Stimulated activated CD4-positive, alpha-beta T cell treated with anti-CD3 and anti-CD28 coated beads, Interleukin-1b, Interleukin-23, amount 100 ng/mL, for 48 hours (primary cell): ENCODE measurements at regions not wholly inside any gene's neighbourhood (a gene's known extent, or its start where the extent isn't known, plus 50 kb on each side); places are given as distances from the start of the nearest gene placed in this dataset.

ENCODE experiments used
- DNase-seq: peaks from one replicate; pipeline ENCODE4 v3.0.0-alpha.2; 2020

GRCh38 chr16:6110346-6110745 lies 1012.8 kb upstream of the EEF2KMT start:
- no peak for DNase-seq

DNA sequence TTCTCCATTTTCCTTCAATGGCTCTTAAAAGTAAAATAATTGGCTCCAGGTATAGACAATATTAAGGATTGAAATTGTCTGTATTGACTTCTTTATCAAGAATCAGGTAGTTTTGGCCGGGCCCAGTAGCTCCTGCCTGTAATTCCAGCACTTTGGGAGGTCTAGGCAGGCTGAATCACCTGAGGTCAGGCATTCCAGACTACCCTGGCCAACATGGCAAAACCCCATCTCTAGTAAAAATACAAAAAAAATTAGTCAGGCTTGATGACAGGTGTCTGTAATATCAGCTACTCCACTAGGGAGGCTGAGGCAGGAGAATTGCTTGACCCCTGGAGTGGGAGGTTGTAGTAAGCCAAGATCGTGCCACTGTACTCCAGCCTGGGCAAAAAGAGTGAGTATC lies 1008.5 kb upstream of the EEF2KMT start:
- no peak for DNase-seq

DNA sequence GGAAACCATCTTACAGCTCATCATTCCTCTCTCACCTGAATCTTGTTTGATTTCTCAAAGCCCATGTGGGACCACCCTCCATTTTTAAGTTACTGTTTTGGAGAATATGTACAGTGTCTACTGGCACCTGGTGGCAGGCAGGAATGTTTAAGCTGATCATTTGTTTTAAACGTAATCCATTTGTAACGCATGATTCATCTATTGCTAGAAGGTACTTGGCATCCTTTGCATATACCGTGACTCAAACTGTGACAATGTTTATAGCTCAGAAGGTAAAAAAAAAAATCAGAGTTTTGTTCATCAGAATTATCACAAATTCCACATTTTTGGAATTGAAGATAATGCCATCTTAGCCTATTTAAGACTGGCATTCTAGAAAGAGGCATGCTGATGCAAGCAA lies 1007.5 kb upstream of the EEF2KMT start:
- DNase-seq: no peak

- DNase-seq: no peak
Measured at GRCh38 chr16:6104428-6104827, 1006.8 kb upstream of the EEF2KMT start.

DNA sequence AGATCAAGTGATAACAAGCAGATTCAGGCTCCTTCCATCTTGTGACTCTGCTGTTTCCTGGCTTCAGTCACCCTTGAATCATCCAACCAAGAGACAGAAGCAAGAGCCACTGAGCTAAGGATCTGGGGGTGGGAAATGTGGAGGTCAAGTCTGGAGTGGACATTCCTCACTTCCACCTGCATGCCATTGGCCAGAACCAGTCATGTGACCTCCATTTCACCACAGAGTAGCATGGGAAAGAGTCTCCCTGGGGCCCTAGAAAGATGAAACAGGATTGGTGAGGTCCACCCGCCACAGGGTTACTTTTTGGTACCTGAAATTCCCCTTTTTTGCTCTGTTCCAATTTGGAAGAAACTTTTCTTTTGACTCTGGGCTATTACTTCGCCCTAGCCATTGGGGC lies 1006.0 kb upstream of the EEF2KMT start:
- DNase-seq: no peak

- no peak for DNase-seq
Measured at GRCh38 chr16:6099102-6099501, 1001.5 kb upstream of the EEF2KMT start.

- no peak for DNase-seq
Measured at GRCh38 chr16:6096931-6097670, 999.5 kb upstream of the EEF2KMT start.

DNA sequence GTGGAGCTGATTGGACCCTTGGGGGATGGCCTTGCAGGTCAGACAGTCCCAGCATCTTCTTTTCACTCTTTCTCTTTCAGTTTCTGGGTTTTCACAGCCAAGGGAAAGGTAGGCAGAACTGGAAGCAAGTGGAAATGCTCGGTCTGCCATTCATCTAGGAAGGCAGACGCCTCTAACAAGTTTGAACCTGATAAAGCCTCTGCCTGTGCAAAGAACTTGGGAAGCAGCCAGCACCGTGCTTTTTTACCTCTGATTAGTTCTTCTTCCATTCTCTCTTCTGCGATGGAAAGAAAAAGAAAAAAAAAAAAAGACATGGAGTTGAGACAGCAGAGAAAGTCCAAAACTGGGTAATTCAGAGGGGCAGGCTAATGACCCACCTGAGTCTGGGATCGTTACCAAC lies 997.8 kb upstream of the EEF2KMT start:
- no peak for DNase-seq

DNA sequence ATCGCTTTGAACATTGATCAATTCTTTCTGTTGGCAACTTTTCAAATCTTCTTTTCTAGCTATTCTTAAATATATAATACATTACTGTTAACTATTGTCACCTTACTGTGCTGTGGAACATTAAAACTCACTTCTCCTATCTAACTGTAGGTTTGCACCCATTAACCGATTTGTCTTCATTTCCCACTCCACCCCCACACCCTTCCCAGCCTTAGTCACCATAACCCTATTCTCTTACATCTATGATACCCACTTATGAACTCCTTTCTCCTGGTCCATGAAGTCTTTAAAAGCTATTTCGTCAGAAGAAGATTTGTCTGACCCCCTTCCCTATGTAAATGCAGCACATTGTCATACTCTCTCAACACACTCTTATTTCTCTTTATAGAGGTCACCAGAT lies 993.4 kb upstream of the EEF2KMT start:
- DNase-seq: no peak

GRCh38 chr16:6081320-6081976 lies 983.9 kb upstream of the EEF2KMT start:
- peak; percentile 13 for DNase-seq

GRCh38 chr16:6076631-6077030 lies 979.0 kb upstream of the EEF2KMT start:
- DNase-seq: no peak

- no peak for DNase-seq
Measured at GRCh38 chr16:6068063-6068462, 970.5 kb upstream of the EEF2KMT start.

- no peak for DNase-seq
Measured at GRCh38 chr16:6066652-6067051, 969.1 kb upstream of the EEF2KMT start.

DNA sequence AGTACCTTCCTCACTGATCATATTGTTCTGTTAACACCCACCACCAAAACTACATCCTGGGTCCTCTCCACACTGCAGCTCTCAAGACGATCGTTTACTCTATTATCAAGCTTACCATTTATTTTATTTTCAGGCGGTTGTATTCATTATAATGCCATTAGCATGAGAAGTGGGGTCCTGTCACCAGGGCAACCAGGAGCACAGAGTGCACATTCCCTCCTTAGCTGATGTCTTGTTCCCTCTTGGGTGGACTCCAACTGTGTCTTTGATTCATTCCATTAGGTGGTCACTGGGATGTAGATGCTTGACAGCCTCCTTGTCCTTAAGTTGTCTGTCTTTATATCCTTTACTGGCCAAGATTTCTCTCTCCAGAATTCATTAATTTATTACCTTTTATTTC lies 965.9 kb upstream of the EEF2KMT start:
- no peak for DNase-seq

DNA sequence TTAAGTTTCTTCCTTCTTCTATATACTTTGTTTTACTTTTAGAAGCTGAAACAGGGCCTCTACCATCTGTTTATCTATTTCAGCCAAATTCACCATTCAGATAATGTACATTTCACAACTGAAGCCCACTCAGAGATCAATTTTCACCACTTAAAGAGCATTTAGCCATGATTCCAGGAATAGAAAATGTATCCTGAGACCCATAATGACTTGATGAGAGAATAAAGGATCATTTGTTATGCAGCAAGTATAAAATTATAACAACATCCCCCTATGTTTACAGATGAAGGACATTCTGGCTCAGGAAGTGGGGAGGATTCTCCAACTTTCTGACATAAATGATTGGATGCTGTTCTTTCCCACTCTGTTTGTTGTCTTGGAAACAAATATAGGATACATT lies 962.1 kb upstream of the EEF2KMT start:
- DNase-seq: no peak

GRCh38 chr16:6057821-6058220 lies 960.2 kb upstream of the EEF2KMT start:
- no peak for DNase-seq

- no peak for DNase-seq
Measured at GRCh38 chr16:6048017-6048416, 950.4 kb upstream of the EEF2KMT start.

DNA sequence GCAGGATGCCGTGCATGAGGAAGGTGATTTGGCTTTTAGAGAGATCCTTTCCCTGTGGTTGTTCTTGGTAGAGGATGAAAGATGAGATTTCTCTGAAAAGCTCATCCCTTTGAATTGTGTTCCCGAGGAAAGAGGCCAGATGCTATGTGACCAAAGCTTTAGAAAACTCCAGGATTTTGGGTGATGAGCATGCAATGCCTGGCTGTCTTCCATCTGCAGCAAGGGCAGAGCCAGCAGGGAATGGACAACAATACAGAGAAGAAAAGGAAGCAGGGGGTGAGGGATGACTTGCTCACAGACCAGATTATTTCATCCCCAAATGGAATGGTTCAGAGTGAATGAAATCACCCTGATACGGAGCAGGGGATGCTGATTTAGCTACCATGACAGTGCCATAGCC lies 949.7 kb upstream of the EEF2KMT start:
- no peak for DNase-seq

DNA sequence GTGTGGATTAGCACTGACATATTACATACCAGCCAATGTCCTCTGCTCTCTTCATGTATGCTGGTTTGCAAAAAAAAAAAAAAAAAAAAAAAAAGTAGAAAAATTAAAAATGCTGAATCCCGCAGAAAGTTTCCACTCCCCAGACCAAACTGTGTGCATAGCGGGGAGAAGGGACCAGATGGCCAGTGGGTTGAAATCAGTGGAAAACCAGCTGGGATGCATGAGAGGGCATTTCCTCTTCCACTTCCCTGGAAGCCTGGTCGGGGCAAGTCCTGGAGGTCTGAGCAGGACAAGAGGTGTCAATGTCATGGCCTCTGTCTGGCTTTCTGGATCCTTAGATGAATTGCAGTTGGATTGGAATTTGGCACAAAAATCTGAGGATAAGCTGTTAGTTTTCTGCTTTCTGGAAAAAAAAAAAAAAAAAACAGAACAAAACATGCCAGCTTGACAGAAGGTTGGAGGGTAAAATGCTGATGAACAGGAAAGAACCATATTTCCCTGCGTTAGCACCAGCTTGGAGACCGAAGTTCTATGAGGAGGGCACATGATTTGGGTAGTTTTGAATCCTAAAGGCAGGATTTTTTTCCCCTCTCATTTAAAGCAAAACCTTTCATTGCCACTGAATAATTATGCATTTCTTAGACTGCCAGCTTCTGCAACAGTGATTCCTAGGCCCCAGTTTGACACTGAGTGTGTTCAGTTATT lies 941.5 kb upstream of the EEF2KMT start:
- DNase-seq: no peak

GRCh38 chr16:6035161-6035560 lies 937.6 kb upstream of the EEF2KMT start:
- no peak for DNase-seq

DNA sequence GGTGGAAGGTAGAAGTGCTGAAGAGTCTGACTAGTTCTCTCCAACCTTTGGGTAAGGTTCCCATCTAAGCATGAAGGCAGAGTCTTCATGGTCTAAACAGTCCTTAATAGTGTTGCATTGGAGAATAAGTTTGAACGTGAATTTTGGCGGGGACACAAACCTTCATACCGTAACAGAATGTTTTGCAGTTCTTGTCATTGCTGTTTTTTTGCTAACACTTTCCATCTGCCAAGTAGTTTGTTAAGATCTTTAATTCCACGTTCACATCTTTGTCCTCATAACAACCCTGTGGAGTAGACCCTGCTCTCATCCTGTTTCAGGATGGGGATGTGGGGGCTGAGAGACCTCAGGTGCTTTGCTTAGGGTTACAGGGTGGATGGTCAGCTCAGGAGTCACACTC lies 936.9 kb upstream of the EEF2KMT start:
- DNase-seq: no peak

- DNase-seq: no peak
Measured at GRCh38 chr16:6032438-6032837, 934.8 kb upstream of the EEF2KMT start.

GRCh38 chr16:6031567-6031966 lies 934.0 kb upstream of the EEF2KMT start:
- DNase-seq: no peak

DNA sequence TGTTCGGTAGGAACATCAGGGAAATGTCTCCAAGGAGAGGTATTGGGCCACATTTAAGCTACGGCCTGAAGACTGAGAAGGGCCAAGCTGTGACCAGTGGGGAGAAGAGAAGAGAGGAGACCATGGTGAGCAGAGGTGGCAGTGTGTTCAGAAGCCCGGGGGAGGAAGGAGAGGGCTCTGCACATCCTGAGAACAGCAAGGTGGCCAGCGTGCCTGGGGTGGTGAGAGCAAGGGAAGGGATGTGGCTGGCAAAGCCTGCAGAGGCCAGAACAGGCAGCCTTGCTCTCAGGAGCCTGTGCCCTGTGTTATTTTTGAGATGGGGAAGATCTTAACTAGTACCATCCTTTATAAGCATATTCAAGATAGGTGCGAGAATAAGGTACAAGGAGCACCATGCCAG lies 933.5 kb upstream of the EEF2KMT start:
- DNase-seq: no peak
